Activated CD4-positive, alpha-beta T cell treated with anti-CD3 and anti-CD28 coated beads for 36 hours (primary cell): ENCODE measurements at regions not wholly inside any gene's neighbourhood (a gene's known extent, or its start where the extent isn't known, plus 50 kb on each side); places are given as distances from the start of the nearest gene placed in this dataset.
"Not testable (repeated sequence)": the region's sequence is repeated elsewhere in the genome, so short reads cannot be mapped to it uniquely, and the experiment has no call there.

Source experiments
- ATAC-seq: fragments of 200-7000 bp; cut with Tn5 transposase; one replicate; pipeline ENCODE4 v1.10.0; 2021; ENCODE audit warnings: mild to moderate bottlenecking, moderate library complexity
- CTCF ChIA-PET: fragments of 350-600 bp; sonication (Branson Sonifier 250); formaldehyde crosslinking; loops from one replicate; lab custom pipeline; 2021; ENCODE audit warnings: antibody characterized with exemption; lab: Charles Lee
- POLR2A ChIA-PET: fragments of 350-600 bp; sonication (Branson Sonifier 250); formaldehyde crosslinking; loops from one replicate; lab custom pipeline; 2021; ENCODE audit warnings: antibody characterized with exemption, inconsistent platforms; lab: Charles Lee
- DNase-seq: peaks from one replicate; pipeline ENCODE4 v3.0.0-alpha.2; 2020
- H3K27ac Mint-ChIP-seq: one replicate; pipeline ENCODE4 v1.8.0; 2021; ENCODE audit warnings: mixed read lengths
- H3K27me3 Mint-ChIP-seq: one replicate; pipeline ENCODE4 v1.8.0; 2021; ENCODE audit warnings: mixed read lengths
- H3K36me3 Mint-ChIP-seq: one replicate; pipeline ENCODE4 v1.8.0; 2021; ENCODE audit warnings: low read depth, mixed read lengths
- H3K4me1 Mint-ChIP-seq: one replicate; pipeline ENCODE4 v1.8.0; 2021; ENCODE audit warnings: mixed read lengths
- H3K4me3 Mint-ChIP-seq: one replicate; pipeline ENCODE4 v1.8.0; 2021; ENCODE audit warnings: mild to moderate bottlenecking, moderate library complexity, mixed read lengths
- H3K9me3 Mint-ChIP-seq: one replicate; pipeline ENCODE4 v1.8.0; 2021; ENCODE audit warnings: low read depth, mixed read lengths
- intact Hi-C, 2 experiments: fragments of 100-400 bp; cut with DNase I in 1 of 2; cut with micrococcal nuclease in 1 of 2; formaldehyde crosslinking; loops; one replicate each; pipeline versions ENCODE4 v1.14.2 to v1.15.1; 2022 to 2024; cut with DNase I, micrococcal nuclease

GRCh38 chr11:71180694-71181470 is 71.5 kb downstream of the SHANK2 start:
- ChIA-PET POLR2A (no interaction called here), CTCF (no interaction called here)
- Mint-ChIP-seq H3K27ac (no peak overlapping the region), H3K27me3 (peaks cover 11% of the 10 kb centered on the region), H3K9me3 (peaks cover 12% of the 10 kb centered on the region), H3K4me3 (no peak overlapping the region), H3K36me3 (peaks cover 3% of the 10 kb centered on the region), H3K4me1 (no peaks in the 10 kb centered on the region)
- DNase-seq (no peak), ATAC-seq (no peak)
- intact Hi-C loops = no loop called here

GRCh38 chr11:71179877-71180605 is 72.3 kb downstream of the SHANK2 start:
- POLR2A ChIA-PET = no interaction called here
- H3K27ac Mint-ChIP-seq = no peak overlapping the region

GRCh38 chr11:71178076-71178475 is 74.3 kb downstream of the SHANK2 start:
- Mint-ChIP-seq H3K36me3 (peaks cover 3% of the 10 kb centered on the region), H3K27ac (no peak overlapping the region), H3K9me3 (peaks cover 18% of the 10 kb centered on the region), H3K4me1 (no peaks in the 10 kb centered on the region), H3K27me3 (peaks cover 18% of the 10 kb centered on the region), H3K4me3 (no peak overlapping the region)
- CTCF ChIA-PET = no interaction called here
- intact Hi-C loops = no loop called here
- DNase-seq (no peak), ATAC-seq (no peak)
- POLR2A ChIA-PET = no interaction called here

More at GRCh38 chr11:71179877-71180605, 72.3 kb downstream of the SHANK2 start:
- ATAC-seq (no peak), DNase-seq (no peak)
- CTCF ChIA-PET = no interaction called here
- H3K36me3 Mint-ChIP-seq = peaks cover 3% of the 10 kb centered on the region
- H3K4me1 Mint-ChIP-seq = no peaks in the 10 kb centered on the region
- peaks cover 12% of the 10 kb centered on the region for H3K27me3 Mint-ChIP-seq
- peaks cover 16% of the 10 kb centered on the region for H3K9me3 Mint-ChIP-seq
- intact Hi-C loops = no loop called here
- no peak overlapping the region for H3K4me3 Mint-ChIP-seq

GRCh38 chr11:71176812-71177211 is 75.6 kb downstream of the SHANK2 start:
- intact Hi-C loops = no loop called here
- Mint-ChIP-seq H3K27me3 (peaks cover 18% of the 10 kb centered on the region), H3K27ac (no peak overlapping the region), H3K36me3 (peaks cover 3% of the 10 kb centered on the region), H3K9me3 (peaks cover 18% of the 10 kb centered on the region), H3K4me3 (no peak overlapping the region), H3K4me1 (no peaks in the 10 kb centered on the region)
- ATAC-seq (no peak), DNase-seq (no peak)
- ChIA-PET POLR2A (no interaction called here), CTCF (no interaction called here)

- DNase-seq = no peak
- ChIA-PET CTCF (no interaction called here), POLR2A (no interaction called here)
- intact Hi-C loops = no loop called here
- Mint-ChIP-seq H3K4me3 (no peak overlapping the region), H3K27ac (no peak overlapping the region), H3K9me3 (peaks cover 18% of the 10 kb centered on the region), H3K36me3 (peaks cover 3% of the 10 kb centered on the region), H3K4me1 (no peaks in the 10 kb centered on the region), H3K27me3 (peaks cover 16% of the 10 kb centered on the region)
- ATAC-seq = no peak
Measured at GRCh38 chr11:71173709-71174108, 78.7 kb downstream of the SHANK2 start.

- intact Hi-C loops = no loop called here
- ATAC-seq (no peak), DNase-seq (no peak)
- Mint-ChIP-seq H3K27me3 (peaks cover 11% of the 10 kb centered on the region), H3K4me1 (no peaks in the 10 kb centered on the region), H3K27ac (no peak overlapping the region), H3K36me3 (peaks cover 3% of the 10 kb centered on the region), H3K4me3 (no peak overlapping the region), H3K9me3 (peaks cover 18% of the 10 kb centered on the region)
- POLR2A ChIA-PET = no interaction called here
- CTCF ChIA-PET = no interaction called here
Measured at GRCh38 chr11:71172680-71173079, 79.7 kb downstream of the SHANK2 start.

GRCh38 chr11:71171576-71171975 is 80.8 kb downstream of the SHANK2 start:
- no peak overlapping the region for H3K27ac Mint-ChIP-seq
- ChIA-PET POLR2A (no interaction called here), CTCF (no interaction called here)
- intact Hi-C loops = no loop called here
- peaks cover 7% of the 10 kb centered on the region for H3K27me3 Mint-ChIP-seq
- ATAC-seq = no peak
- H3K36me3 Mint-ChIP-seq = no peaks in the 10 kb centered on the region
- H3K9me3 Mint-ChIP-seq = peaks cover 11% of the 10 kb centered on the region
- no peak overlapping the region for H3K4me3 Mint-ChIP-seq
- H3K4me1 Mint-ChIP-seq = no peaks in the 10 kb centered on the region
- DNase-seq = no peak

- POLR2A ChIA-PET = no interaction called here
- no peak for ATAC-seq
Measured at GRCh38 chr11:71170624-71171423, 81.6 kb downstream of the SHANK2 start.

GRCh38 chr11:71169313-71169712 is 83.1 kb downstream of the SHANK2 start:
- ATAC-seq (no peak), DNase-seq (no peak)
- Mint-ChIP-seq H3K4me1 (no peaks in the 10 kb centered on the region), H3K9me3 (no peaks in the 10 kb centered on the region), H3K27me3 (peaks cover 3% of the 10 kb centered on the region), H3K36me3 (no peaks in the 10 kb centered on the region), H3K4me3 (no peak overlapping the region), H3K27ac (no peak overlapping the region)
- ChIA-PET POLR2A (no interaction called here), CTCF (no interaction called here)
- intact Hi-C loops = no loop called here

More at GRCh38 chr11:71170624-71171423, 81.6 kb downstream of the SHANK2 start:
- intact Hi-C loops = no loop called here
- no peak overlapping the region for H3K27ac Mint-ChIP-seq
- H3K4me1 Mint-ChIP-seq = no peaks in the 10 kb centered on the region
- CTCF ChIA-PET = no interaction called here
- H3K9me3 Mint-ChIP-seq = peaks cover 6% of the 10 kb centered on the region
- DNase-seq = no peak
- H3K27me3 Mint-ChIP-seq = peaks cover 7% of the 10 kb centered on the region
- no peaks in the 10 kb centered on the region for H3K36me3 Mint-ChIP-seq
- H3K4me3 Mint-ChIP-seq = no peak overlapping the region

GRCh38 chr11:71167814-71168213 is 84.6 kb downstream of the SHANK2 start:
- H3K4me1 Mint-ChIP-seq, H3K27ac Mint-ChIP-seq, POLR2A ChIA-PET, H3K4me3 Mint-ChIP-seq, ATAC-seq, DNase-seq, H3K27me3 Mint-ChIP-seq, H3K9me3 Mint-ChIP-seq, CTCF ChIA-PET, intact Hi-C loops, H3K36me3 Mint-ChIP-seq: not testable (repeated sequence)

- no peaks in the 10 kb centered on the region for H3K4me1 Mint-ChIP-seq
Measured at GRCh38 chr11:71165771-71166170, 86.6 kb downstream of the SHANK2 start.

More at GRCh38 chr11:71165771-71166170, 86.6 kb downstream of the SHANK2 start:
- ChIA-PET CTCF (no interaction called here), POLR2A (no interaction called here)
- DNase-seq = no peak
- H3K4me3 Mint-ChIP-seq = no peak overlapping the region
- intact Hi-C loops = no loop called here
- H3K27me3 Mint-ChIP-seq = peaks cover 2% of the 10 kb centered on the region
- no peak for ATAC-seq
- no peak overlapping the region for H3K27ac Mint-ChIP-seq
- no peaks in the 10 kb centered on the region for H3K9me3 Mint-ChIP-seq
- H3K36me3 Mint-ChIP-seq = no peaks in the 10 kb centered on the region
